H1 (cell line): ENCODE measurements at regions not wholly inside any gene's neighbourhood (a gene's known extent, or its start where the extent isn't known, plus 50 kb on each side); places are given as distances from the start of the nearest gene placed in this dataset.

Source experiments
- CHD2 ChIP-seq: IDR thresholded peaks from 2 replicates; pipeline ENCODE4 v1.6.1; 2012; ENCODE audit warnings: low read length, improper control_type of control experiment
- EZH2 ChIP-seq: fragments of 200-600 bp; sonication (generic); IDR thresholded peaks from 2 replicates; pipeline ENCODE4 v1.7.1; 2012; ENCODE audit warnings: low read depth, mild to moderate bottlenecking, moderate library complexity, low read length, inconsistent platforms; ENCODE audit not compliant: severe bottlenecking
- RAD21 ChIP-seq, 2 experiments: IDR thresholded peaks in 1 of 2; conservative IDR thresholded peaks in 1 of 2; 2 replicates each; pipeline ENCODE4 v1.6.1; 2011; ENCODE audit warnings: low read depth in 2 of 2, low read length in 2 of 2, improper control_type of control experiment in 1 of 2, inconsistent platforms in 1 of 2, mild to moderate bottlenecking in 1 of 2, moderate library complexity in 1 of 2

GRCh38 chr12:77133566-77133965 is 68.2 kb upstream of the E2F7 start (continued):
- no peak for TF ChIP-seq EZH2
- TF ChIP-seq CHD2, result no peak
- TF ChIP-seq RAD21 (IDR thresholded peaks at IDR 0.05 in 1 of 2, conservative IDR thresholded peaks at IDR 0.05 in 1 of 2; ENCODE audit: low read depth in 2 of 2, low read length in 2 of 2), result no peak
